Esophagus muscularis mucosa (tissue), 4 donors: ENCODE measurements at regions not wholly inside any gene's neighbourhood (a gene's known extent, or its start where the extent isn't known, plus 50 kb on each side); places are given as distances from the start of the nearest gene placed in this dataset.
A peak's percentile ranks its signal among the peaks of the same experiment; 100 is the strongest.

Experiments
- DNase-seq: peaks from one replicate; pipeline ENCODE4 v3.0.0-alpha.2; 2017; ENCODE audit errors: extremely low spot score
- H3K27ac ChIP-seq, 4 donors: fragments of 200-600 bp; sonication (generic); replicated peaks in 1 of 4; 1 replicate in 3 of 4; 2 replicates in 1 of 4; pipeline ENCODE4 v1.5.1; 2016 to 2019; ENCODE audit warnings: mild to moderate bottlenecking in 1 of 4
- H3K27me3 ChIP-seq, 4 donors: fragments of 200-600 bp; sonication (generic); one replicate each; pipeline versions ENCODE4 v1.5.1 to v1.6.0; 2016 to 2019
- H3K36me3 ChIP-seq, 4 donors: fragments of 200-600 bp; sonication (generic); one replicate each; pipeline ENCODE4 v1.5.1; 2016 to 2019
- H3K4me1 ChIP-seq, 4 donors: fragments of 200-600 bp; sonication (generic); one replicate each; pipeline ENCODE4 v1.5.1; 2016 to 2019
- H3K4me3 ChIP-seq, 4 donors: fragments of 200-600 bp; sonication (generic); 1 replicate in 2 of 4; 2 replicates in 2 of 4; pipeline ENCODE4 v1.5.1; 2016 to 2019; ENCODE audit warnings: mild to moderate bottlenecking in 4 of 4, moderate library complexity in 1 of 4
- H3K9me3 ChIP-seq, 4 donors: fragments of 200-600 bp; sonication (generic); 1 replicate in 3 of 4; 2 replicates in 1 of 4; pipeline ENCODE4 v1.5.1; 2016 to 2019
- EP300 ChIP-seq: sonication (generic); formaldehyde crosslinking; IDR thresholded peaks from one replicate; pipeline ENCODE4 v1.6.1; 2017; ENCODE audit warnings: antibody characterized with exemption
- POLR2A ChIP-seq: fragments of 450-650 bp; IDR thresholded peaks from one replicate; pipeline ENCODE4 v1.6.1; 2017; ENCODE audit warnings: antibody characterized with exemption, moderate library complexity, mild to moderate bottlenecking, low read depth
- POLR2AphosphoS5 ChIP-seq, 2 donors: sonication (generic); formaldehyde crosslinking; IDR thresholded peaks; one replicate each; pipeline ENCODE4 v1.6.1; 2017; ENCODE audit warnings: antibody characterized with exemption in 2 of 2
- WGBS: methylation state at CpG from one replicate; pipeline ENCODE4 v1.1.5; 2018; 5-methylcytosine and 5-hydroxymethylcytosine counted together
- intact Hi-C: fragments of 100-400 bp; cut with DNase I; formaldehyde crosslinking; loops from one replicate; pipeline ENCODE4 v1.15.1; 2023
- TF ChIP-seq, protein P1 (sequence below), 3 experiments: fragments of 200-600 bp in 2 of 3; fragments of 450-650 bp in 1 of 3; sonication (generic) in 2 of 3; IDR thresholded peaks; one replicate each; pipeline ENCODE4 v1.5.1; 2017 to 2019; ENCODE audit warnings: antibody characterized with exemption in 3 of 3, mild to moderate bottlenecking in 2 of 3, moderate library complexity in 1 of 3

- 83% methylated on average over 3 of the region's 3 CpGs for WGBS
- no peak for DNase-seq
- H3K4me3 ChIP-seq, result no peak overlapping the region
- no peaks in the 10 kb centered on the region for H3K36me3 ChIP-seq
- TF ChIP-seq EP300 (no peak), POLR2AphosphoS5 (IDR thresholded peaks at IDR 0.05) (no peak), POLR2A (no peak)
- TF ChIP-seq, protein P1, sequence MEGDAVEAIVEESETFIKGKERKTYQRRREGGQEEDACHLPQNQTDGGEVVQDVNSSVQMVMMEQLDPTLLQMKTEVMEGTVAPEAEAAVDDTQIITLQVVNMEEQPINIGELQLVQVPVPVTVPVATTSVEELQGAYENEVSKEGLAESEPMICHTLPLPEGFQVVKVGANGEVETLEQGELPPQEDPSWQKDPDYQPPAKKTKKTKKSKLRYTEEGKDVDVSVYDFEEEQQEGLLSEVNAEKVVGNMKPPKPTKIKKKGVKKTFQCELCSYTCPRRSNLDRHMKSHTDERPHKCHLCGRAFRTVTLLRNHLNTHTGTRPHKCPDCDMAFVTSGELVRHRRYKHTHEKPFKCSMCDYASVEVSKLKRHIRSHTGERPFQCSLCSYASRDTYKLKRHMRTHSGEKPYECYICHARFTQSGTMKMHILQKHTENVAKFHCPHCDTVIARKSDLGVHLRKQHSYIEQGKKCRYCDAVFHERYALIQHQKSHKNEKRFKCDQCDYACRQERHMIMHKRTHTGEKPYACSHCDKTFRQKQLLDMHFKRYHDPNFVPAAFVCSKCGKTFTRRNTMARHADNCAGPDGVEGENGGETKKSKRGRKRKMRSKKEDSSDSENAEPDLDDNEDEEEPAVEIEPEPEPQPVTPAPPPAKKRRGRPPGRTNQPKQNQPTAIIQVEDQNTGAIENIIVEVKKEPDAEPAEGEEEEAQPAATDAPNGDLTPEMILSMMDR (IDR thresholded peaks at IDR 0.05), result no peak
- intact Hi-C loops, result no loop called here
- H3K27me3 ChIP-seq, result no peaks in the 10 kb centered on the region
- no peaks in the 10 kb centered on the region for H3K9me3 ChIP-seq
- no peak overlapping the region for H3K27ac ChIP-seq
- H3K4me1 ChIP-seq, result peaks cover under 1 to 9% (median under 1%) of the 10 kb centered on the region in 4 donors
Measured at GRCh38 chr2:12205086-12205485, 458.7 kb downstream of the LPIN1 start.

DNA sequence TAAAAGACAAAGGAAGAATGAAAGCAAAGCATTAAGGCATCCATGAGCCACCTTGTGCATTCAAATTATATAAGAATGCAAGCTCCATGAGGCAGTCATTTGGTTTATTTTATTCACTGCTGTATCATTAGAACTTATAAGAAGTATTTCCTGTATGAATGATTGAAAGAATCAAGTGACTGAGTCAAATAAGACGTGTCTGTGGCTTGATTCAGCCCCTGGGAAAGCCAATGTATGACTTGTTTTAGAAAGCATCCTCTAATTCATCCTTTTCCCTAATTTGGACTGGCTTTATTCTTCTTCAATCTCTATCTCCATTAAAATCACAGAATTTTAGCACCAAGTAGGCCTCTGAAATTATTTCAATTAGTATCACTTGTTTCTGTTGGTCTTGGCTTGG is 461.1 kb downstream of the LPIN1 start:
- Histone ChIP-seq H3K27me3 (no peaks in the 10 kb centered on the region), H3K9me3 (no peaks in the 10 kb centered on the region), H3K4me1 (no peaks in the 10 kb centered on the region), H3K4me3 (no peak overlapping the region), H3K27ac (no peak overlapping the region), H3K36me3 (no peaks in the 10 kb centered on the region)
- peak; percentile 3 for DNase-seq
- TF ChIP-seq POLR2A (no peak), POLR2AphosphoS5 (IDR thresholded peaks at IDR 0.05) (no peak), EP300 (no peak)
- TF ChIP-seq, protein P1 (IDR thresholded peaks at IDR 0.05), result no peak
- 85% methylated on average over 1 of the region's 1 CpG for WGBS
- intact Hi-C loops, result no loop called here

- H3K4me1 ChIP-seq, result no peaks in the 10 kb centered on the region
- intact Hi-C loops, result no loop called here
- 96% methylated on average over 17 of the region's 17 CpGs for WGBS
- no peak overlapping the region for H3K4me3 ChIP-seq
- H3K9me3 ChIP-seq, result no peaks in the 10 kb centered on the region
- TF ChIP-seq POLR2AphosphoS5 (IDR thresholded peaks at IDR 0.05) (no peak), POLR2A (no peak), EP300 (no peak)
- TF ChIP-seq, protein P1 (IDR thresholded peaks at IDR 0.05), result no peak
- no peaks in the 10 kb centered on the region for H3K36me3 ChIP-seq
- no peaks in the 10 kb centered on the region for H3K27me3 ChIP-seq
- no peak overlapping the region for H3K27ac ChIP-seq
- DNase-seq, result peak; percentile 55
Measured at GRCh38 chr2:12210016-12210933, 463.8 kb downstream of the LPIN1 start.

DNA sequence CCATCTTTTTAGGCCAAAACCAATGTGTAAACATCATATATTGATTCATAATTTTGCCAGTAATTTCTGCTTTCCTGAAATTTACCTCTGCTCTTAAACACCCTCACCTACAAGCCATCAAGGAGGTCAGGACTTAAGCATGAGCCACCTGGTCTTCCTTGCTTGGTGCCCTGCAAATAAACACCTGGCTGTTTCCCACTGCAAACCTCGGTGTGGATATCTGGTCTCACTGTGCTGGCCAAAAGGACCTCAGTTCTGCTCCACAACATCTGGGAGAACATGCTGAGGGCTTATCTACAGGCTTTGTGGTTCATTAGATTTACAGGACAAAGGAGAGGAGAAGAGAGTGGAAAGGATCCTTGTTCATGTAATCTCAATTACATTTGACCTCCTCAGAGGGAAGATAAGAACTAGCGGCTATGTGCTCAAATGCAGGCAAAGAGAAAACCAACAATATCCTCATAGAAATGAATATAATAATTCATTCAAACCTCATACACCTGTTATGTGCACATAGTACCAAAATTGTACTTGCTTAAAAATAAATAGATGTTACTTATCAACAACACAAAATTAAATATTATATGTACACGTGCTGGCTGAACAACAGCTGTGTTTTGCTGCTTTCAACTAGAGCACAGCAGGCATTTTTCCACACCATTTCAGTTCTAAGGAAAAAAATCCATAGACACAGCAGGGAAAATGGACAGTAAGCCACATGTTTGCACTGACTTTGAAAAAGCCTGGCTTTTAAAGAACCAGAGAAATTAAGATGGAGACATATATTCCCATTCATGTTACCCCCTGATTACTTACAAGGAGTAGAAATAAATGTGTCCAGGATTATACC is 465.1 kb downstream of the LPIN1 start:
- intact Hi-C loops, result no loop called here
- Histone ChIP-seq H3K4me1 (no peaks in the 10 kb centered on the region), H3K9me3 (no peaks in the 10 kb centered on the region), H3K36me3 (no peaks in the 10 kb centered on the region), H3K27ac (no peak overlapping the region), H3K27me3 (no peaks in the 10 kb centered on the region), H3K4me3 (no peak overlapping the region)
- DNase-seq, result peak; percentile 42
- TF ChIP-seq POLR2AphosphoS5 (IDR thresholded peaks at IDR 0.05) (no peak), POLR2A (no peak), EP300 (no peak)
- TF ChIP-seq, protein P1 (IDR thresholded peaks at IDR 0.05), result no peak
- WGBS, result 60% methylated on average over 3 of the region's 3 CpGs
